Lower leg skin (tissue), 3 donors: ENCODE measurements at regions not wholly inside any gene's neighbourhood (a gene's known extent, or its start where the extent isn't known, plus 50 kb on each side); places are given as distances from the start of the nearest gene placed in this dataset.

Experiments used
- POLR2A ChIP-seq, 2 donors: fragments of 450-650 bp; IDR thresholded peaks; one replicate each; pipeline ENCODE4 v1.6.1; 2016 to 2017; ENCODE audit warnings: antibody characterized with exemption in 2 of 2, mild to moderate bottlenecking in 1 of 2, moderate library complexity in 1 of 2
- TF ChIP-seq, protein P1 (sequence below), 3 donors: fragments of 450-650 bp; IDR thresholded peaks; one replicate each; pipeline ENCODE4 v1.5.1; 2016; ENCODE audit warnings: antibody characterized with exemption in 3 of 3, mild to moderate bottlenecking in 3 of 3, moderate library complexity in 2 of 3

GRCh38 chr15:92268900-92269299 is 124.8 kb upstream of the ST8SIA2 start:
- TF ChIP-seq POLR2A (IDR thresholded peaks at IDR 0.05): no peak
- TF ChIP-seq, protein P1, sequence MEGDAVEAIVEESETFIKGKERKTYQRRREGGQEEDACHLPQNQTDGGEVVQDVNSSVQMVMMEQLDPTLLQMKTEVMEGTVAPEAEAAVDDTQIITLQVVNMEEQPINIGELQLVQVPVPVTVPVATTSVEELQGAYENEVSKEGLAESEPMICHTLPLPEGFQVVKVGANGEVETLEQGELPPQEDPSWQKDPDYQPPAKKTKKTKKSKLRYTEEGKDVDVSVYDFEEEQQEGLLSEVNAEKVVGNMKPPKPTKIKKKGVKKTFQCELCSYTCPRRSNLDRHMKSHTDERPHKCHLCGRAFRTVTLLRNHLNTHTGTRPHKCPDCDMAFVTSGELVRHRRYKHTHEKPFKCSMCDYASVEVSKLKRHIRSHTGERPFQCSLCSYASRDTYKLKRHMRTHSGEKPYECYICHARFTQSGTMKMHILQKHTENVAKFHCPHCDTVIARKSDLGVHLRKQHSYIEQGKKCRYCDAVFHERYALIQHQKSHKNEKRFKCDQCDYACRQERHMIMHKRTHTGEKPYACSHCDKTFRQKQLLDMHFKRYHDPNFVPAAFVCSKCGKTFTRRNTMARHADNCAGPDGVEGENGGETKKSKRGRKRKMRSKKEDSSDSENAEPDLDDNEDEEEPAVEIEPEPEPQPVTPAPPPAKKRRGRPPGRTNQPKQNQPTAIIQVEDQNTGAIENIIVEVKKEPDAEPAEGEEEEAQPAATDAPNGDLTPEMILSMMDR (IDR thresholded peaks at IDR 0.05): no peak
